IPS DF 4.7 (cell line): ENCODE measurements at regions not wholly inside any gene's neighbourhood (a gene's known extent, or its start where the extent isn't known, plus 50 kb on each side); places are given as distances from the start of the nearest gene placed in this dataset.

Experiments
- DNase-seq: peaks from one replicate; pipeline ENCODE4 v3.0.0-alpha.2; 2013; ENCODE audit warnings: low spot score; ENCODE audit errors: extremely low read depth

- DNase-seq: no peak
These were observed 132.4 kb upstream of the FTMT start for GRCh38 chr5:121719255-121719654.

GRCh38 chr5:121725450-121725849 lies 126.2 kb upstream of the FTMT start:
- no peak for DNase-seq

DNA sequence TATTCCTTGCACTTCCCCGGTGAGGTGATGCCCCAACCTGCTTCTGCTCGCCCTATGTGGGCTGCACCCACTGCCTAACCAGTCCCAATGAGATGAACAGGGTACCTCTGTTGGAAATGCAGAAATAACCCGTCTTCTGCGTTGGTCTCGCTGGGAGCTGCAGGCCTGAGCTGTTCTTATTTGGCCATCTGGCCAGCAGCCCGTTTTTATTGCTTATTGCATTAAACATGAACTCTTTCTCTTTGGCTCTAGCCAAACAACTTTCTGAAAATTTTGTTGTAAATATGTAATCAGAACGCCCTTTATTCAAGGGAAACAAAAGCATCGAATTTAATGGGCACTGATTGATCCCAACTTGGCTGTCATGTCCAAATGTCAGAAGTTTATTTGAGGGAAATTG lies 124.7 kb upstream of the FTMT start:
- no peak for DNase-seq

- no peak for DNase-seq
These were observed 120.3 kb upstream of the FTMT start for GRCh38 chr5:121731377-121731776.

DNA sequence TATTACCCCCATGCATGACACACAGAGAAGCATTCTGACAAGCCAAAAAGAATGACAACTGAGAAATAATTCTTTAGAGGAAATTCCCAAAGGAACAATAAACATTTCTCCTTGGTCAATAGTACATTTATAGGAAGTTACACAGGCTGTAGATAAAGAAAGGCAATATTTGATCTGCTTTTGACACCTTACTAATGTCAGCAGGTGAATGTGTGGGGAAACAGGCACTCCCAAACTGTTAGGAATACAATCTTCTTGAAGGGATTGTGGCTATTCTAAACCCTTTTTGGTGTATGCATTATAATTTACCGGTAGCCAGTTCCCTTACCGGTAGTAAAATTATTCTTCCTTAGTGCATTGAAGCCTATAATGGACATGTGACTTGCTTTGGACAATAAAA lies 116.1 kb upstream of the FTMT start:
- DNase-seq: no peak

- DNase-seq: no peak
These were observed 114.6 kb upstream of the FTMT start for GRCh38 chr5:121737120-121737519.

- DNase-seq: no peak
These were observed 110.5 kb upstream of the FTMT start for GRCh38 chr5:121741156-121741555.

DNA sequence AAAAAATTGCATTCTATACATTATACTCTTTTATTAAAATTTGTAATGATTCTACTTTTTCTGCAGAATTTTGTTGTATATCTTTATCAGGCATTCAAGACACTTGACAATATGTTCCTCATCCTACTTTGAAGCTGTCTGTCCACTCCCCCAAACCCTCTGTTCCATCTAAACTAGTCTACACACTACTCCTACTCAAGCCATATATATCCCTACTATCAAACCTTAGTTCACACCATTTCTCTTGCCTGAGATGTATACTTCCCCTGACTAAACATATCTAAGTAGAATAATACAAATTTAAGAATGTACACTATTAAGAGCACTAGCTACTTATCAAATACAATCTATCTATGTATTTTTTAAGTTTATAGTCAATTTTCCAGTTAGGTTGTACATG lies 107.1 kb upstream of the FTMT start:
- DNase-seq: no peak

DNA sequence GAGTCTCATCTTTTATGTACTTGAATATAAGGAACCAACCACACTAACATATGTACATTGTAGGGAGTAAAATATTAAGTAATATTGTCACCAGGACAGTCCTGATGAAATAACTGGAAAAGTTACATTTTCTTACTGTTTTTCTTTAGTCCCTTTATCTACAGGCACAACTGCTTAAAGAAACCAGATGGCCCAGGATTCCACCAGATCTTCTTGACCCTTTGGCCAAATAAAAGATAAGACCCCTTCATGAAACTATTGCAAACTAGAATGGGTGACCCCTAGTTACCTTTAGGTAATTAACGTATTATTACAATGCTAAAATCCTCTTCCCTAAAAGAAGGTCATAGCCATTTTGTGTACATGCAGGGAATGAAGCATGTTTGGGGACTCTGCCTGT lies 106.3 kb upstream of the FTMT start:
- no peak for DNase-seq

DNA sequence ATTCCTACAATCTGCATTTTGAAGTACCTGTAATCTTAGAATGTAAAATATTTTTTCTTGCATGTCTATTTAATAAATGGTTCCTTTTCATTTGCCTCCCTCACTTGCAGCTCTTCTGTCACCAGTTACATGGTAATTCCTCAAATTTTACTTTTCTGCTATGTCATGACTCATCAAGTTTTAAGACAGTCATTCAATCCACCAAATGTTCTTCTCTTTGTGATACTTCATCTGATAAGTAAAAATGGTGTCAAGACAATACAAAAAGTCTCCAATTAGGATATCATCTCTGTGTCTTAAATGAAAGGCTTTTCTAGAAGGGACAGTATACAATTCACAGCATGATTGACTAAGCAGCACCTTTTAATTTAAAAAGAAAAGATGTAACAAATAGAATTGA lies 104.9 kb upstream of the FTMT start:
- DNase-seq: no peak

- no peak for DNase-seq
These were observed 103.0 kb upstream of the FTMT start for GRCh38 chr5:121748686-121749085.

DNA sequence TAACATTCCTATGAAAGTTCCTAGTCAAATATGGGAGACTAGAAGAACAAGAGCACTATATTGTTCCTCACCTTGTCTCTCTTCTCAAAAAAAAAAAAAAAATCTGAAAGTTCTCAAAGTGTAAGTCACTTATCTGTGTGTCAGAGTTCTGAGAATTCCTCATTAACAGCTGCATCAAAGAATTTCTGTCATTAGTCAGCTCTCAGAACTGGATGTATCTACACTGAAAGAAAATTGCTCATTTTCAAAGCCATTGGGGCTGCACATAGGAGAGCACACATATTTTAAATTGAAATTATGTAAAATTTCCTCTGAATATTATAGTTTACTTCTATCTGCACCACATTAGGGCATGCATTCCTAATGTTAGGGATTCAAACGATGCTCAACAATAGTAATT lies 99.5 kb upstream of the FTMT start:
- no peak for DNase-seq

DNA sequence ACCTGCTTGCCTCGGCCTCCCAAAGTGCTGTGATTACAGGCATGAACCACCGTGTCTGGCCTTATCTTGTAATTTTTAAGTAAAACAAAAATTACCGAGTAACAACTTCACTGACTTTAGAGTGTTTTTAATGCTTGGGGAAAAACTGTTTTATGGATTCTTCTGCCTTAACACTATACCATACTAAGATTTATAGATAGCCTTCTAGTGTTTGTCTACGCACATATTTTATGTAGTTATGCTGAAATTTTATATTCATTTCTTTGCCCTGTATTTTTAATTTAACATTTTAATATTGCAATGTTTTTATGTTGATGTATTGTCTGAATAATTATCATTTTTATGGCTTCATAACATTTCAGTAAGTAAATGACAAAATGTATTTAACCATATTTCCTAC lies 96.4 kb upstream of the FTMT start:
- no peak for DNase-seq

GRCh38 chr5:121757753-121758152 lies 93.9 kb upstream of the FTMT start:
- no peak for DNase-seq

DNA sequence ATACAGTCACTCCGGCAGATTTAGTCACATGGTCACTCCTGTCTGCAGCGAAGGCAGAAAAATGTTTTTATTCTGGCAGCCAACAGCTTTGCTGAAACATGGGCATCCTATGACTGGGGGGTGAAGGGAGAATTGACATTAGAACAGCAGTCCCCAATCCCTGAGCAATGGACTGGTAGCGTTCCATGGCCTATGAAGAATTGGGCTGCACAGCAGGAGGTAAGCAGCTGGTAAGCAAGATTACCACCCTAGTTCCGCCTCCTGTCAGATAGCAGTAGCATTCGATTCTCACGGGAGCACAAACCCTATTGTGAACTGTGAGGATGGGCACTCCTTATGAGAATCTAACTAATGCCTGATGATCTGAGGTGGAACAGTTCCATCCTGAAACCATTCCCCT lies 93.1 kb upstream of the FTMT start:
- DNase-seq: no peak

- no peak for DNase-seq
These were observed 89.3 kb upstream of the FTMT start for GRCh38 chr5:121762426-121762825.

DNA sequence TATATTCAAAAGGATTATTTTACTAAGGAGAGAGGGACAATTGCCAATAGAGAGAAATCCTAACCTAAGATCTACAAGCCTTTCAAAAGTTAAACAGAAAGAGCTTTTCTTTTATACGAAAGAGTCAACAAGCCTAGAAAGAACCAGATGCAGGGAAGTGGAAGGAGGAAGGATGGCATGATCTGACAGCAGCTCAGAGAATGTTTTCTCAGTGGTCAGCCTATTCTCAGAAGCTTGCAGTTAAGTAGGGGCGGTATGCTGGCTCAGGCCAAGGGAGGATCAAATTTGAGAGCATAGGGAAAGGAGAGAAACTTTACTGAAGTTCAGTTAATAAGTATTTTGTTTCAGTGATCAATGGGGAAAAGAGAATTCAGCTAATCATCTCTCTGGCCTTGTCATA lies 88.0 kb upstream of the FTMT start:
- DNase-seq: no peak

- no peak for DNase-seq
These were observed 71.3 kb upstream of the FTMT start for GRCh38 chr5:121780406-121780805.

GRCh38 chr5:121783700-121784099 lies 68.0 kb upstream of the FTMT start:
- DNase-seq: no peak

DNA sequence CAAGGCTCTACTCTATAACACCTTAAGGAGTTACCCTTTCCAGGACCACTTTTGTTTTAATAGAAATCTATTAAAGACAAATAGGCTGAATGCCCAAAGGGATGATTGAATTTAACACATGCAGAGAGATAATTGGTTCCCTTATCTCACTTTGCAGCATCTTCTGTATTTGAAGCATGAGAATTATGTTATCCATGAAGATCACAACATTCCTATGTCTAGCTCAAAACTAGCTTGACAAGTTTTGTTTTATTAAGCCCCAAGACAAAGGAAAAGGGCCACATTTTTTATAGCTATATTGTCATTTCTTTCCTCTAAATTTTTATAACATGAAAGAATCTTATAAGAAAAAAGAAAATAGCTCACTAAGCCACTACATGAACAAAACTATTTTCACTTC lies 57.9 kb upstream of the FTMT start:
- no peak for DNase-seq

- no peak for DNase-seq
These were observed 56.2 kb upstream of the FTMT start for GRCh38 chr5:121795511-121795910.

DNA sequence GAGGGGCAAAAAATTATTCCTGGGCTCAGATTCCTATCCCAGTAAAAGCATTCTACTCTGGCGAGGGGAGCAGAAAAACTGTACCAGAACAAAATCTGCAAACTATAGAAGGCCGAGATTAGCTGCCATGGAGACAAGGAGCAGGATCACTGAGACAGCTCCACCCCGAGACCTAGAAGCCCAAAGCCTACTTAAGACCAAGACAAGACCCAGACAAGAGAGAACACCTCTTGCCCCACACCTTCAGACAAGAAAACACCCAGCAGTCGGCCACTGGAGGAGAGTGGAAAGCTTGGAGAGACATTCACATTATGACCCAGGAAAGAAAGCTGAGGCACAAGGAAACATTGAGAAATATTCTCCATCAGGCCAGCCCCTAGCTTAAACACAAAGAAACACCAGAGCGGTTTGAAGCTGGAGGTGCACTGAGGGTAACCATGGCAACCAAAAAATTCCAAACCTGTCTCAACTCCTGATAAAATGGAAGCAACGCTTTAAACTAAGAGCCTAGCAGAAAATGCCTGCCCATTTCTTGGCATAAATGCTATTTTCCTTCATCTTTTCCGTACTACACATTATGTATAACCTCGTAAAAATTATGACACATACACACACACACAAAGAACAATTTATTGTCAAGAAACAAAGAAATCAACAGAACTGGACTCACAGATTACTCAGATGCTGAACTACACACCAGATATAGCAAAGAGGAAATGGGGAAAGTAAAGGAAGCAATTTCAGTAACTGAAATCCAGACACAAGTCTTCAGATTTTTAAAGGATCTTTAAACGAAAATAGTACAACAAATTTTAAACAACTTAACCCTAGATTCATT lies 53.8 kb upstream of the FTMT start:
- no peak for DNase-seq
